IgD-negative memory B cell (primary cell): ENCODE measurements at regions not wholly inside any gene's neighbourhood (a gene's known extent, or its start where the extent isn't known, plus 50 kb on each side); places are given as distances from the start of the nearest gene placed in this dataset.
"Not testable (repeated sequence)": the region's sequence is repeated elsewhere in the genome, so short reads cannot be mapped to it uniquely, and the experiment has no call there.

ENCODE experiments used
- H3K27ac Mint-ChIP-seq, 3 donors: one replicate each; pipeline ENCODE4 v1.8.0; 2020 to 2022; ENCODE audit warnings: mild to moderate bottlenecking in 3 of 3, mixed read lengths in 3 of 3, moderate library complexity in 1 of 3
- H3K27me3 Mint-ChIP-seq: one replicate; pipeline ENCODE4 v1.8.0; 2021; ENCODE audit warnings: mixed read lengths
- H3K36me3 Mint-ChIP-seq: one replicate; pipeline ENCODE4 v1.8.0; 2020; ENCODE audit warnings: mild to moderate bottlenecking, mixed read lengths
- H3K4me1 Mint-ChIP-seq, 3 donors: one replicate each; pipeline ENCODE4 v1.8.0; 2020 to 2022; ENCODE audit warnings: mixed read lengths in 3 of 3, mild to moderate bottlenecking in 1 of 3
- H3K4me3 Mint-ChIP-seq, 4 donors: one replicate each; pipeline ENCODE4 v1.8.0; 2020 to 2022; ENCODE audit warnings: mild to moderate bottlenecking in 4 of 4, mixed read lengths in 4 of 4, moderate library complexity in 3 of 4
- H3K9me3 Mint-ChIP-seq, 3 donors: one replicate each; pipeline ENCODE4 v1.8.0; 2020 to 2021; ENCODE audit warnings: mixed read lengths in 3 of 3, mild to moderate bottlenecking in 1 of 3

DNA sequence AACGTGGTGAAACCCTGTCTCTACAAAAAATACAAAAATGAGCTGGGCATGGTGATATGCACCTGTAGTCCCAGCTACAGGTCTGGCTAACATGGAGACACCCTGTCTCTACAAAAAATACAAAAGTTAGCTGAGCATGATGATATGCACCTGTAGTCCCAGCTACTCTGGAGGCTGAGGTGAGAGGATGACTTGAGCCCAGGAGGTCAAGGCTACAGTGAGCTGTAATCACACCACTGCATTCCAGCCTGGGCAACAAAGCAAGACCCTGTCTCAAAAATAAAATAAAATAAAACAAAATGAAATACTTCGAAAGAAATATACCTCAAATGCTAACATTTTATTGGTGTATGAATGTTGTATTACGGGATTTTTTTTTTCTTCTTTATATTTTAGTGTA is 107.6 kb upstream of the EGLN3 start:
- Mint-ChIP-seq H3K36me3 (no peaks in the 10 kb centered on the region), H3K4me1 (peaks cover 0 to 5% (median 0%) of the 10 kb centered on the region in 3 donors), H3K9me3 (no peaks in the 10 kb centered on the region), H3K27ac (no peak overlapping the region), H3K27me3 (peaks cover 16% of the 10 kb centered on the region), H3K4me3 (peak overlapping the region in 1 of 4 donors; percentile 74)

DNA sequence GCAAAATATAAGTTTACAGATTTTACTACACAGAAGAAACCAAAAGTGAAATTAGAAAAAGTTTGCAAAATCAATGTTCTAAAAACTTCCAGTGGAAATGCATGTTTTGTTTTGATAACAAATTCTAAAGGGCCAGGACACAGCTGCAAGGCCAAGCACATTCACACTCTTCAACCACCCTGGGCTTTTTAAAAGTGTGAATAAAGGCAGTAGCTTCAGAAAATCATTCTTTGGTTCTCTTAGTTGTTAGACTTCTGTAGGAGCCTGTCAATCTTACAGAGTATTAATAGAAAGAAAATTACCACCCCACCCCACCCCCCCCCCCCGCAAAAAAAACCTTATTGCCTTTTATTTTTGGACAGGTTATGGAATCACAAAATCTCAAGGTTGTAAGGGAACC is 105.2 kb upstream of the EGLN3 start:
- Mint-ChIP-seq H3K27me3 (peaks cover 12% of the 10 kb centered on the region), H3K27ac (no peak overlapping the region), H3K4me1 (peaks cover 0 to 5% (median 0%) of the 10 kb centered on the region in 3 donors), H3K9me3 (peaks cover 0 to under 1% (median 0%) of the 10 kb centered on the region in 3 donors), H3K4me3 (no peak overlapping the region), H3K36me3 (no peaks in the 10 kb centered on the region)

DNA sequence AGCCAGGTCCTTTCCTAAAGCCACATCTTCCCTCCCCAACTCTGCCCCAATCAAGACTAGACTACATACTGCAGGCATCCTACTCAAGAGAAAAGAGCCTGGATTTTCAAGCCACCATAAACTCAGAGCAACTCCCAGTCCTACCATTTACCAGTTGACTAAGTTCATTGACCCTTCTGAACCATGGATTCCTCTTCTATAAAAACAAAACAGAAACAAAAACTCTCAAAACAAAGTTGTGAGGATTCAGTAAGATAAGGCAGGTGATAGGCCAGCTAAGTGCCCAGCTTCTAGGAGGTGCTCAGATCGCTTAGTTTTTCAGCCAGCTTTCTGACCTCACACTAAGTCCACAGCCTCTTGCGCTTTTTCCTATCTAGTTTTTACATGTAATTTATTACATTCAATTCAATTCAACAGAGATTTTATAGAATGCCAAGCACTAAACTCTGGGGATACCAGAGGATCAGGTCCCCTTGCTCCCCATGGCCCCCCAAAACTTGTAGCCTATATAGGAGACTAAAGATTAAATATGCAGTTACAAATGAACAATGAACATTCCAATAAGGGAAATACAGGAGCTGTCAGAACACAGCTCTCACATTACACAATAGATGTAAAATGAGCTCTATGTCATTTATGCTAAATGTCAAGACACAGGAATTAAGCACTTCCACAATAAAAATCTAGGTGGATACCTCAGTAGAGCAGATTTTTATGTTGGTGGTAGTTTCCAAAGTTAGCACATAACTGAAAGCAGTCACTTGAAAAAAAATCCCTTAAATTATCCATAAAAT is 104.5 kb upstream of the EGLN3 start:
- Mint-ChIP-seq H3K27ac (no peak overlapping the region), H3K9me3 (peaks cover 0 to 3% (median 1%) of the 10 kb centered on the region in 3 donors), H3K36me3 (no peaks in the 10 kb centered on the region), H3K4me1 (peaks cover 0 to under 1% (median 0%) of the 10 kb centered on the region in 3 donors), H3K4me3 (no peak overlapping the region), H3K27me3 (peaks cover 6% of the 10 kb centered on the region)

DNA sequence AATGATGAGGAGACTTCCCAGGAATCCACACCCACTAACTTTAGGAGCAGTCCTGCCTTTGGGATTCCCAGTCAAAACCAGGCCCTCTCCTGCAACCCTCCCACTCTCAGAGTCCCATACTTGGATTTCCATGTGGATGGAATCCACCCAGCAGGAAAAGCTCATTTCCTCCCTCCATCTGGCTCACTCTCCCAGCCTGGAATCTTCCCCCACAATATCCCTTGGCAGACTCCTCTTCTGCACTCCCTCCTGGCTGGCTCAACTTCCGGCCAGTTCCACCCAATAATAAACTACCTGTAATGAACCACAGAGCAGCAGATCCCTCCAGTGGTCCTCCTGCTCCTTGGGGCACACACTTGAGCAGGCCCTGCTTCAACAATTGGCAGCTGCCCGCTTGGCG is 102.8 kb upstream of the EGLN3 start:
- Mint-ChIP-seq H3K27ac (no peak overlapping the region), H3K9me3 (peaks cover 0 to 3% (median 1%) of the 10 kb centered on the region in 3 donors), H3K36me3 (no peaks in the 10 kb centered on the region), H3K4me1 (no peaks in the 10 kb centered on the region), H3K27me3 (peaks cover 6% of the 10 kb centered on the region), H3K4me3 (no peak overlapping the region)

DNA sequence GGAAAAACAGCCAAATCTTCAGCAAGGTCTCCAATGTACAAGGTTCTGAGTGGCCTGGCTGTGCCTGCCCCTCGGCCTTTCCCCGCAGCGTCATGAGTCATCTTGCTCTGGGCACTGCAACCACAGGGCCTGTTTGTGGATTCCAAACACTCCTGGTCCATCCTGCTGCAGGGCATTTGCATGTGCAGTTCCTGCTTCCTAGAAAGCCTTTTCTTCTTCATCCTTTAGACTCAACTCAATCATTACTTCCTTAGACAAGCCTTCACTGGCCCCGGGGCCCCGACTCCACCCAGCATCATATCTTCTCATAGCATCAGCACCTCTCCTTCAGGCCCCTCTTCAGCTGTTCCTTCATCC is 101.8 kb upstream of the EGLN3 start:
- Mint-ChIP-seq H3K9me3 (peaks cover 0 to 3% (median 1%) of the 10 kb centered on the region in 3 donors), H3K36me3 (no peaks in the 10 kb centered on the region), H3K27ac (no peak overlapping the region), H3K4me1 (no peaks in the 10 kb centered on the region), H3K27me3 (peaks cover 4% of the 10 kb centered on the region), H3K4me3 (no peak overlapping the region)

DNA sequence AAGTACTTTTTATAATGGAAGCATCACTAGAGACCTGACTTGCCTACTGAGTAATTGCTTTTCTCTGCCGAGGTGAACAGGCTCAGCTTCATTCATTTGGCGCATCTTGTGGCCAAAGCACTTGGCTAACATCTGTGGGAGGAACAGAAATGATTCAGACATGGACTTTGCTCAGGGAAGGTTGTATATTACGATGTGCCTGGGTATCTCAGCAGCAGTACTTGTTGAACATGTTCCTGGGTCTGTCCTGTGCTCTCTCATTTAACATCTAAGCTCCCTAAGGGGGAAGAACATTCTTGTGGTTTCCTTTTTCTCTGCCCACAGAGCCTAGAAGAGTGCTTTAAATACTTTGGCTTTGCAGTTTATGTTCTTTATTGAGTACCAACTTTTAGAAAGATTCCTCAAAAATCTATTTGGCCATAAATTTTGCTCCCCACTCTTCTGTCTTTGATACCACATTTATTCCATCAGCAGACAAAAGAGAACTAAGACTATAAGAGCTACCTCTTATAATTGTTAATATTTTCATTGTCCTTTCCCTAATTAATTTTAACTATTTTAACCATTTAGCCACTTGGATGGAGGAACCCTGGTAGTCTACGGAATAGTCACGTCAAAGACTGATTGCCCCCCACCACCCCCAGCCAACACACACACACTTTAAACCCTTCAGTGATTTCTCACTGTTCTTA is 101.2 kb upstream of the EGLN3 start:
- no peaks in the 10 kb centered on the region for H3K36me3 Mint-ChIP-seq
- H3K4me1 Mint-ChIP-seq: no peaks in the 10 kb centered on the region
- H3K27ac Mint-ChIP-seq: no peak overlapping the region
- H3K9me3 Mint-ChIP-seq: peaks cover 0 to 3% (median 1%) of the 10 kb centered on the region in 3 donors
- H3K27me3 Mint-ChIP-seq: no peaks in the 10 kb centered on the region
- no peak overlapping the region for H3K4me3 Mint-ChIP-seq

DNA sequence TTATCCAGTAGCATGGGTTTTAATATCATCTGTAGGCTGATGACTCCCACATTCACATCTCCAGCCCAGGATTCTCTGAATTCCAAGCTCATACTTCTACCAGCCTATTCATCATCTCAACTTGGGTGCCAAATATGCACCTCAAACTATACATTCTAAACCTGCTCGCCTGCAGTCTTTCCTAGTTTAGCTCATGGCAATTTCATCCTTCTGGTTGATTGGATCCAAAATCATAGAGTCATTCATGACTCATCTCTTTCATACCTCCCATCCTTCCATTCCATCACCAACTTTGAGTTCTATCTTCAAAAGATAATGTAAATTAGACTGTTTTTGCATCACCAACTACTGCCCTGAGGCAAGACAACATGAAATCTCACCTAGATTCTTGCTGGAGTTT is 99.7 kb upstream of the EGLN3 start:
- peaks cover 0 to 3% (median 1%) of the 10 kb centered on the region in 3 donors for H3K9me3 Mint-ChIP-seq
- no peaks in the 10 kb centered on the region for H3K36me3 Mint-ChIP-seq
- no peaks in the 10 kb centered on the region for H3K27me3 Mint-ChIP-seq
- H3K27ac Mint-ChIP-seq: no peak overlapping the region
- no peaks in the 10 kb centered on the region for H3K4me1 Mint-ChIP-seq
- H3K4me3 Mint-ChIP-seq: no peak overlapping the region

DNA sequence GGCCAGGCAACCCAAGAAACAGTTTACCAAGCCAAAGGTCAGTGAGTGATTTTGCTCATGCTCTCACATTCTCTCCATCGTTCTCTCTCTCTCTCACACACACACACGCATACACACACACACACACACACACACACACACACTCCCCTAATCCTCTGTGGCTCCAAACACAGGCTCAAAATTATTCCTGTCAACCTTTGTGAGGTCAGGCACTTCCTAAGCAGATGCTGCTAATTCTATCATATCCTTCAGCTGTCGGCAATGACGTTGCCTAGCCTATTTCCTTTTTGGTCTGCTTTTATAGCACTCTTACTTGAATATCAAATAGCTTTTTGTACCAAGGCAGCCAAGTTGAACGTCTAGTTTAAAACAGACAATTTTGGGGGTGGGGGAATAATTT is 98.9 kb upstream of the EGLN3 start:
- H3K27ac Mint-ChIP-seq: no peak overlapping the region
- H3K36me3 Mint-ChIP-seq: no peaks in the 10 kb centered on the region
- no peaks in the 10 kb centered on the region for H3K27me3 Mint-ChIP-seq
- H3K4me3 Mint-ChIP-seq: peak overlapping the region in 1 of 4 donors; percentile 11
- peaks cover 0 to 3% (median 1%) of the 10 kb centered on the region in 3 donors for H3K9me3 Mint-ChIP-seq
- no peaks in the 10 kb centered on the region for H3K4me1 Mint-ChIP-seq

DNA sequence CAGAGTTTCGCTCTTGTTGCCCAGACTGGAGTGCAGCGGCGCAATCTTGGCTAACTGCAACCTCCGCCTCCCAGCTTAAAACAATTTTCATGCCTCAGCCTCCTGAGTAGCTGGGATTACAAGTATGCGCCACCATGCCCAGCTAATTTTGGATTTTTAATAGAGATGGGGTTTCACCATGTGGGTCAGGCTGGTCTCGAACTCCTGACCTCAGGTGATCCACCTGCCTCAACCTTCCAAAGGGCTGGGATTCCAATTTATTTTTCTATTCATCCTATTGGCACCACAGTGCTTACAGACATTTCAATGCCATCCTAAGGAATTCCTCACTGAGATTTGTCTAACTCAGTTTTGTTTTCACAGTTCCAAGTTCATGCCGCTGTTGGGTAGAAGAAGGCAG is 98.3 kb upstream of the EGLN3 start:
- H3K27ac Mint-ChIP-seq: not testable (repeated sequence)

DNA sequence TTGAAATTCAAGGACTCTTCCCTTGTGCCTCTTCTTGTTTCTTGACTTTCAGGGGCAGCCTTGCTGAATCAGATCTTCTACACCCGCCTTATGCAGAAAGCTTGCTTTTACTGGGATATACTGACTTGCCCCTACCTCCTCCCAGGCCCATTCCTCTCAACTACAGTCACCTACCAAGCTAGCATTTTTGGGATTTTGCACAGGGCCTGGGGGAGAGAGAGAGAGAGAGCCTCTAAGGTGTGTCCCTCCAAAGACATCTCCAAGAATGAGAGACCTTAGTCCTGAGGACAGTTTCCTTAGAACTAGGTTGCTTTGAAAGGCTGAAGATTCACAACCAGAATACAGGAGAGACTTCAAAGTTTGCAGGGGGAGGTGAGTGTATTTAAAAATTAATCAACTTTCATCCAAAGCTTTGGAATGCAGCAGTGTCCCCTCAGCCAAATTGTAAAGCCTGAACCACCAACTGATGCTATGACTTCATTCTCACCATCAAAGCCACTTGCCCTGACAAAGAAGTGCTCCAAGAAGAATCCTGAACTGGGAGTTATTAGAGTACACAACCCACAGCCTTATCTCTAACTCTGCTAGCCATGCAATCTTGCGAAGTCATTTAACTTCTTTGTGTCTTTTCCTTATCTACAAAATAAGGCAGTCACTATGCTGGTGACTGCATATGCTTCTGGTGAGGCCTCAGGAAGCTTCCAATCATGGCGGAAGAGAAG is 96.1 kb upstream of the EGLN3 start:
- no peaks in the 10 kb centered on the region for H3K27me3 Mint-ChIP-seq
- peaks cover 0 to 3% (median 1%) of the 10 kb centered on the region in 3 donors for H3K9me3 Mint-ChIP-seq
- no peaks in the 10 kb centered on the region for H3K4me1 Mint-ChIP-seq
- no peaks in the 10 kb centered on the region for H3K36me3 Mint-ChIP-seq
- no peak overlapping the region for H3K4me3 Mint-ChIP-seq
- H3K27ac Mint-ChIP-seq: peak overlapping the region in 1 of 3 donors; percentile 63

More for the DNA sequence above, 98.3 kb upstream of the EGLN3 start:
- H3K9me3 Mint-ChIP-seq, H3K4me1 Mint-ChIP-seq, H3K27me3 Mint-ChIP-seq, H3K4me3 Mint-ChIP-seq, H3K36me3 Mint-ChIP-seq: not testable (repeated sequence)

DNA sequence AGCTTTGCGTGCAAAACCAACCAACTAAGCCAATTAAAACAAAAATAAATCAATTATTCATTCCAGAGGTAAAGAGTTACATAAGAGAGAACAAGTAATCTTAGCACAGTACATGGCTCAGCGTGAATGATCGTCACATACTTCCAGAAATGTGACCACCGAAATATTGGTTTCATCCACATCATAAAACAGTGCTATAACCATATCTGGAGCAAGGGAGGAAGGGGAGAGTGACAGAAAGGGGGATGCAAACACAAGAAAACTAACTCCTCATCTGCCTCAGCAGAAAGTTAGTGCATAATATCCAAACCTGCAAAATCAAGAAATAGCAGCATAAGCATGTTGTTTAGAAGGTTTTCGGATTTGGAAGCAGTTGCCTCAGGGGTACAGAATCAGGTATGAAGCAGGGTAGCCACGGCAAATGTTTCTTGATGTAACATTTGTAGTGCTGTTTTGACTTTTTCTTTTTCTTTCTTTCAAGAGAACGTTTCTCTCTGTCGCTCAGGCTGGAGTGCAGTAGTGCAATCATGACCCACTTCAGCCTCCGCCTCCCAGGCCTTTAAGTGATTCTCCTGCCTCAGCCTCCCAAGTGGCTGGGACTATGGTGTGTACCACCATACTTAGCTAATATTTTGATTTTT is 93.9 kb upstream of the EGLN3 start:
- no peak overlapping the region for H3K27ac Mint-ChIP-seq
- no peaks in the 10 kb centered on the region for H3K4me1 Mint-ChIP-seq
- H3K27me3 Mint-ChIP-seq: no peaks in the 10 kb centered on the region
- peaks cover 0 to 3% (median 0%) of the 10 kb centered on the region in 3 donors for H3K9me3 Mint-ChIP-seq
- no peaks in the 10 kb centered on the region for H3K36me3 Mint-ChIP-seq
- H3K4me3 Mint-ChIP-seq: no peak overlapping the region

DNA sequence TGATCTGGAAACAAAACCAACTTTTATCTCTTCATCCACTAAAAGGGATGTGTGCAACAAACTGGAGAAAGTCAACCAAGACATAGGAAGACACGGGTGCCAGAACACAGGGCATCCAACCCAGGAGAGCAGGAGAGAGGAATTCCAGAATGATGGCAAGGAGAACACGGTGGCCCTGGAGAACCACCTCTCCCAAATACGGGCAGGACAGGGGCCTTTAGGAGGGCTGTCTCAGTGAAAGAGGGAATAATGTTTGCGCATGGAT is 93.4 kb upstream of the EGLN3 start:
- H3K27ac Mint-ChIP-seq: no peak overlapping the region
- no peaks in the 10 kb centered on the region for H3K27me3 Mint-ChIP-seq
- H3K4me3 Mint-ChIP-seq: no peak overlapping the region
- peaks cover 0 to 3% (median 0%) of the 10 kb centered on the region in 3 donors for H3K9me3 Mint-ChIP-seq
- H3K4me1 Mint-ChIP-seq: no peaks in the 10 kb centered on the region
- no peaks in the 10 kb centered on the region for H3K36me3 Mint-ChIP-seq

DNA sequence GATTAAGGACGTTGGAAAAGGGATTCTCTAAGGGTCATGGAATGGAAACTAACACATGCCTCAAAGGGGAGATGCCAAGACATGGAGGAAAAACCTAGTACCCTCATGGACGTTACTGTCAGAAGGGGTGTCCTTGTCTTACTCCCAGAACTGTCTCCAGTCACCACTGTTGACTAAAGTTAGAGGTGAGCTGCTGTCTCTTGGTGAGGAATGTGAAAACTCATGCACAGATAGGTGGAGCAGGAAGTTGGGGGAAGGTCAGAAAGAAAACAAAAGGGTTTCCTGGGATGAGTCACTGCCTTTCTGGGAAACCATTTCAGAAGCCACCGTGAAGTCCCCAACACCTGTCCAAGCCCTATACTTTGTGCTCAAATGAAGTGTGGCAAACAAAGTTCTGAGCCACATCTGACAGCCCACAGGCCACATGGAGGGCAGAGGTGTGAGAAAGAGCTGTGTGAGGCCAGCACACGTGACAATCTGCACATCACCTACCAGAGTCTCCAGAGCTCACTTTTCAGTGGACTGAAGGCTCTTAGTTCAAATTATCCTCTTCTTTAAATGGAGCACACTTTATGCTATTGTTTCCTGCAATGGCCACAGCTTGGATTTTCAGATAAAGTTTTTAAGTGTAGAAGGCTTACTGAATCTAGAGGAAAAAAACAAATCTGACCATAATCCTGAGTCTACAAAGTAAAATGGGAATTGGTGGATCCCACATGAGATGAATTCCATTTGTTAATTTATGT is 92.9 kb upstream of the EGLN3 start:
- H3K9me3 Mint-ChIP-seq: peaks cover 0 to 3% (median 0%) of the 10 kb centered on the region in 3 donors
- H3K4me3 Mint-ChIP-seq: no peak overlapping the region
- no peaks in the 10 kb centered on the region for H3K36me3 Mint-ChIP-seq
- no peaks in the 10 kb centered on the region for H3K4me1 Mint-ChIP-seq
- H3K27me3 Mint-ChIP-seq: no peaks in the 10 kb centered on the region
- no peak overlapping the region for H3K27ac Mint-ChIP-seq

DNA sequence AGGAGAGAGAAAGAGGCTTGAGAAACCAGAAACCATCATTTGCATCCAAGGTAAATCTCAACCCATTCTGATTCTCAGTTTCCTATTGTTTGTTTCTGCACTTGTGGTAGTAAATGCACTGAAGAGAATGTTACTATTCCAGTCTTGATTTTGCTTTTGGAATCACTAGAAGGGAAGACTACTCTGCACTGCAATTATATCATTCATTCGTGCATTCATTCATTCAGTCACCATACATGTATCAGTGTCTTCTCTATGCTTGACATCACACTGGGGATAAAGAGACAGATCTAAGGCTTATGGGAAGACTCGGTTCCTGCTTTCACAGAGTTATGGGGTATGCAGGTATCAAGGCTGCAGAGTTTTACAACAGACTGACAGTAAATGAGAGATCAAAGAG is 90.3 kb upstream of the EGLN3 start:
- no peak overlapping the region for H3K4me3 Mint-ChIP-seq
- no peak overlapping the region for H3K27ac Mint-ChIP-seq
- no peaks in the 10 kb centered on the region for H3K36me3 Mint-ChIP-seq
- no peaks in the 10 kb centered on the region for H3K4me1 Mint-ChIP-seq
- peaks cover 0 to 3% (median 0%) of the 10 kb centered on the region in 3 donors for H3K9me3 Mint-ChIP-seq
- H3K27me3 Mint-ChIP-seq: no peaks in the 10 kb centered on the region
